OCI-LY7 (cell line): ENCODE measurements at regions not wholly inside any gene's neighbourhood (a gene's known extent, or its start where the extent isn't known, plus 50 kb on each side); places are given as distances from the start of the nearest gene placed in this dataset.

Source experiments
- BruUV-seq: library from RNA; stranded (reverse); fragments of 400-500 nt; replicated peaks from 2 replicates; lab custom pipeline; 2021; lab: Mats Ljungman, UMichigan
- CTCF ChIA-PET: fragments of 300-600 bp; sonication (Branson Sonifier 250); formaldehyde crosslinking; loops from one replicate; lab custom pipeline; 2022; ENCODE audit warnings: antibody characterized with exemption; ENCODE audit not compliant: unreplicated experiment; lab: Charles Lee
- POLR2A ChIA-PET: fragments of 300-600 bp; sonication (Branson Sonifier 250); formaldehyde crosslinking; loops from one replicate; lab custom pipeline; 2022; ENCODE audit warnings: antibody characterized with exemption; lab: Charles Lee
- DNase-seq: peaks from one replicate; pipeline ENCODE4 v3.0.0-alpha.2; 2015; ENCODE audit warnings: low spot score
- H2AFZ ChIP-seq: fragments of 200-600 bp; sonication (generic), shearing (Covaris generic); 2 replicates; pipeline ENCODE4 v1.6.1; 2014; ENCODE audit warnings: mild to moderate bottlenecking, antibody characterized with exemption, low read length, moderate library complexity
- H3K27ac ChIP-seq: fragments of 200-600 bp; sonication (generic); 2 replicates; pipeline ENCODE4 v1.5.1; 2014; ENCODE audit warnings: mixed run types, low read depth, mild to moderate bottlenecking, moderate library complexity, low read length, inconsistent platforms; ENCODE audit not compliant: poor library complexity, severe bottlenecking
- H3K36me3 ChIP-seq: fragments of 200-600 bp; sonication (generic); 2 replicates; pipeline ENCODE4 v1.6.1; 2014; ENCODE audit warnings: mild to moderate bottlenecking, antibody characterized with exemption, low read length, moderate library complexity, mixed read lengths; ENCODE audit not compliant: insufficient read depth
- H3K4me1 ChIP-seq: fragments of 200-600 bp; sonication (generic); 2 replicates; pipeline ENCODE4 v1.5.1; 2014; ENCODE audit warnings: mild to moderate bottlenecking, low read length; ENCODE audit not compliant: insufficient read depth, poor library complexity, severe bottlenecking
- H3K4me2 ChIP-seq: fragments of 200-600 bp; sonication (generic); 2 replicates; pipeline ENCODE4 v1.6.1; 2014; ENCODE audit warnings: mild to moderate bottlenecking, low read length
- H3K4me3 ChIP-seq: fragments of 200-600 bp; sonication (generic); 2 replicates; pipeline ENCODE4 v1.5.1; 2014; ENCODE audit warnings: mild to moderate bottlenecking, low read depth, low read length; ENCODE audit not compliant: poor library complexity, severe bottlenecking
- H3K79me2 ChIP-seq: fragments of 200-600 bp; sonication (generic); 2 replicates; pipeline ENCODE4 v1.6.1; 2016; ENCODE audit warnings: low read depth, mild to moderate bottlenecking, low read length, moderate library complexity, mixed read lengths; ENCODE audit not compliant: insufficient read depth
- H3K9me2 ChIP-seq: fragments of 200-600 bp; sonication (generic); 2 replicates; pipeline ENCODE4 v1.6.1; 2016; ENCODE audit warnings: mild to moderate bottlenecking, low read length, mixed read lengths; ENCODE audit not compliant: insufficient read depth
- H3K9me3 ChIP-seq: fragments of 200-600 bp; sonication (generic); 2 replicates; pipeline ENCODE4 v1.6.1; 2014; ENCODE audit warnings: mild to moderate bottlenecking, mixed run types, low read length, mixed read lengths
- H4K20me1 ChIP-seq: fragments of 200-600 bp; sonication (generic); 2 replicates; pipeline ENCODE4 v1.6.1; 2014; ENCODE audit warnings: mild to moderate bottlenecking, antibody characterized with exemption, low read length, moderate library complexity, mixed read lengths; ENCODE audit not compliant: insufficient read depth
- CTCF ChIP-seq: fragments of 200-600 bp; sonication (generic); conservative IDR thresholded peaks from 2 replicates; pipeline ENCODE4 v1.5.1; 2014; ENCODE audit warnings: mild to moderate bottlenecking, antibody characterized with exemption, low read length, moderate library complexity, mixed read lengths
- EZH2phosphoT487 ChIP-seq: fragments of 200-600 bp; sonication (generic); IDR thresholded peaks from 2 replicates; pipeline ENCODE4 v1.6.1; 2018; ENCODE audit warnings: low read depth, borderline replicate concordance, mild to moderate bottlenecking, mixed run types, antibody characterized with exemption, low read length, moderate library complexity, mixed read lengths
- intact Hi-C: fragments of 100-400 bp; cut with micrococcal nuclease; formaldehyde crosslinking; loops from one replicate; pipeline ENCODE4 v1.10.0; 2022; ENCODE audit not compliant: unreplicated experiment

DNA sequence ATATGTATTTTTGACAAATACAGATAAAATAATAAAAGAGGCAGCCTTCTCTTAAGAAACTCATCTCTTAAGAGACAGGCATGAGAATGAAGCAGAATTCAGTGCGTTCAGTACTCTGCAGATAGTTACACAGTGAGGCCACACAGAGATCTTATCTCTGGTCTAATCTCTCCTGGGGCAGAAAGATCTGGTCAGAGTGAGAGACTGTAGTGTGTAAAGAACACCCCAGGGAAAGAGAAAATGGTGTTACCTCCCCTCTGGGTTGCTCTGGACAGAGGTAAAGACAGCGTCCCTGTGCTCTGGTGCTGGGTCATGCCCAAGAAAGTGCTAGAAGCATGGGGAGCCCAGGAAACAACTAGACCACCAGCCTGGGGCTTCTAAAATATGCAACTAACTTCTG is 216.3 kb downstream of the SIPA1L2 start:
- TF ChIP-seq EZH2phosphoT487, result no peak
- no peak for TF ChIP-seq CTCF
- H3K27ac ChIP-seq, result no peak overlapping the region
- DNase-seq, result no peak
- intact Hi-C loops, result no loop called here
- ChIA-PET POLR2A (no interaction called here), CTCF (no interaction called here)
- no peaks in the 10 kb centered on the region for H3K9me3 ChIP-seq
- peaks cover 6% of the 10 kb centered on the region; the same call in 1 of the 2 replicates for H3K36me3 ChIP-seq
- H3K9me2 ChIP-seq, result no peaks in the 10 kb centered on the region
- no peaks in the 10 kb centered on the region for H4K20me1 ChIP-seq
- no peak overlapping the region for H3K4me3 ChIP-seq
- no peaks in the 10 kb centered on the region for H3K79me2 ChIP-seq
- H3K4me1 ChIP-seq, result no peaks in the 10 kb centered on the region
- BruUV-seq, result no TSS peak
- H3K4me2 ChIP-seq, result no peak overlapping the region
- no peak overlapping the region for H2AFZ ChIP-seq

DNA sequence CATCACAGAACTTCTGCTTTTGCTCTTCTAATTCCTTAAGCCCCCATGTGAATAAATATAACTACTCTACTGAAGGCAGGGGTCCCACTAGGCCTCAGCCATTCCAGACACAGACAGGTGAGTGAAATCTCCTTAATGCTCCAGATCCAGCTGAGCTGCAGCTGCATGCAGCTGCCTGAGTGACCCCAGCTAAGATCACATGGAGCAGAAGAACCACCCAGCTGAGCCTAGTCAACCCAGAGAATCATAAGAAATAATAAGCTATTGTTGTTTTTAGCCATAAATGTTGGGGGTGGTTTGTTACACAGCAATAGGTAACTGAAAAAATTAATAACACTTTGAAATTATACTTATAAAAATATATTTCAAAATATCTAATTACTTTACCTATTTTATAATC is 220.3 kb downstream of the SIPA1L2 start:
- no peaks in the 10 kb centered on the region for H3K4me1 ChIP-seq
- intact Hi-C loops, result no loop called here
- no peak for TF ChIP-seq EZH2phosphoT487
- no peak for TF ChIP-seq CTCF
- H3K4me3 ChIP-seq, result no peak overlapping the region
- no peak for DNase-seq
- BruUV-seq, result no TSS peak
- H4K20me1 ChIP-seq, result no peaks in the 10 kb centered on the region
- POLR2A ChIA-PET, result interaction anchor here (0.9 to 1.4 kb wide), 3 partner anchors 10 to 103 kb away, joined by 3 read pairs; no protein-coding TSS in a partner anchor
- CTCF ChIA-PET, result no interaction called here
- H2AFZ ChIP-seq, result no peak overlapping the region
- H3K27ac ChIP-seq, result no peak overlapping the region
- no peaks in the 10 kb centered on the region for H3K79me2 ChIP-seq
- no peaks in the 10 kb centered on the region for H3K9me3 ChIP-seq
- peaks cover 6% of the 10 kb centered on the region; the same call in 1 of the 2 replicates for H3K36me3 ChIP-seq
- H3K9me2 ChIP-seq, result no peaks in the 10 kb centered on the region
- no peak overlapping the region for H3K4me2 ChIP-seq

GRCh38 chr1:232407120-232407519 is 222.8 kb downstream of the SIPA1L2 start:
- ChIA-PET POLR2A (interaction anchor here (0.6 kb wide), 1 partner anchor 228 kb away, joined by 4 read pairs; no protein-coding TSS in a partner anchor), CTCF (no interaction called here)
- intact Hi-C loops, result no loop called here
- Histone ChIP-seq H3K79me2 (no peaks in the 10 kb centered on the region), H3K9me3 (no peaks in the 10 kb centered on the region), H4K20me1 (no peaks in the 10 kb centered on the region), H3K36me3 (peaks cover 13% of the 10 kb centered on the region; the same call in 1 of the 2 replicates), H2AFZ (no peak overlapping the region), H3K27ac (no peak overlapping the region), H3K9me2 (no peaks in the 10 kb centered on the region), H3K4me3 (no peak overlapping the region), H3K4me2 (no peak overlapping the region), H3K4me1 (no peaks in the 10 kb centered on the region)
- TF ChIP-seq CTCF (no peak), EZH2phosphoT487 (no peak)
- DNase-seq, result no peak
- BruUV-seq, result no TSS peak
